GM12878 (cell line): ENCODE measurements at regions not wholly inside any gene's neighbourhood (a gene's known extent, or its start where the extent isn't known, plus 50 kb on each side); places are given as distances from the start of the nearest gene placed in this dataset.

Experiments used
- BACH1 ChIP-seq: fragments of 450-650 bp; IDR thresholded peaks from 2 replicates; pipeline ENCODE4 v1.6.1; 2017; ENCODE audit warnings: mild to moderate bottlenecking, borderline replicate concordance
- CREB1 ChIP-seq: IDR thresholded peaks from 2 replicates; pipeline ENCODE4 v1.6.1; 2012; ENCODE audit warnings: low read depth, mild to moderate bottlenecking, inconsistent platforms
- EP300 ChIP-seq, 2 experiments: fragments of 150-350 bp in 1 of 2; IDR thresholded peaks; 2 replicates each; pipeline ENCODE4 v1.6.1; 2011 to 2012; ENCODE audit warnings: low read depth in 2 of 2, low read length in 2 of 2, borderline replicate concordance in 1 of 2, improper control_type of control experiment in 1 of 2, inconsistent platforms in 1 of 2; ENCODE audit not compliant: control insufficient read depth in 1 of 2
- EZH2 ChIP-seq: IDR thresholded peaks from 2 replicates; pipeline ENCODE4 v1.6.1; 2012; ENCODE audit warnings: low read depth, mild to moderate bottlenecking, control low read depth, inconsistent platforms, low read length, borderline replicate concordance; ENCODE audit not compliant: control insufficient read depth
- MYC ChIP-seq: IDR thresholded peaks from 2 replicates; pipeline ENCODE4 v1.6.1; 2011; ENCODE audit warnings: mild to moderate bottlenecking, low read length, moderate library complexity, inconsistent platforms; ENCODE audit not compliant: insufficient read depth, insufficient replicate concordance, insufficient read length, severe bottlenecking
- NFYA ChIP-seq: IDR thresholded peaks from 2 replicates; pipeline ENCODE4 v1.6.1; 2011; ENCODE audit warnings: low read depth, mild to moderate bottlenecking, low read length, improper control_type of control experiment, borderline replicate concordance
- POLR2A ChIP-seq: IDR thresholded peaks from 2 replicates; pipeline ENCODE4 v1.6.1; 2011; ENCODE audit warnings: low read depth, mild to moderate bottlenecking, low read length
- POLR2AphosphoS5 ChIP-seq: IDR thresholded peaks from 2 replicates; pipeline ENCODE4 v1.6.1; 2011; ENCODE audit warnings: mild to moderate bottlenecking, low read length, inconsistent platforms
- RAD51 ChIP-seq: fragments of 450-650 bp; IDR thresholded peaks from 2 replicates; pipeline ENCODE4 v1.6.1; 2016; ENCODE audit warnings: moderate library complexity, mild to moderate bottlenecking, inconsistent platforms
- SP1 ChIP-seq: IDR thresholded peaks from one replicate; pipeline ENCODE4 v1.6.1; 2011; ENCODE audit warnings: low read depth, low read length
- TF ChIP-seq, protein P1 (sequence below), 3 experiments: IDR thresholded peaks in 2 of 3; conservative IDR thresholded peaks in 1 of 3; 2 replicates each; pipeline ENCODE4 v1.5.1; 2011; ENCODE audit warnings: low read depth in 3 of 3, low read length in 3 of 3, mild to moderate bottlenecking in 3 of 3, control low read depth in 2 of 3, moderate library complexity in 2 of 3, inconsistent platforms in 1 of 3, mixed read lengths in 1 of 3; ENCODE audit not compliant: control insufficient read depth in 2 of 3, insufficient read depth in 1 of 3; ENCODE audit errors: extremely low read depth in 1 of 3
- TF ChIP-seq, protein P2 (sequence below): fragments of 450-650 bp; conservative IDR thresholded peaks from 2 replicates; pipeline ENCODE4 v1.6.1; 2017; ENCODE audit warnings: mild to moderate bottlenecking, moderate library complexity

DNA sequence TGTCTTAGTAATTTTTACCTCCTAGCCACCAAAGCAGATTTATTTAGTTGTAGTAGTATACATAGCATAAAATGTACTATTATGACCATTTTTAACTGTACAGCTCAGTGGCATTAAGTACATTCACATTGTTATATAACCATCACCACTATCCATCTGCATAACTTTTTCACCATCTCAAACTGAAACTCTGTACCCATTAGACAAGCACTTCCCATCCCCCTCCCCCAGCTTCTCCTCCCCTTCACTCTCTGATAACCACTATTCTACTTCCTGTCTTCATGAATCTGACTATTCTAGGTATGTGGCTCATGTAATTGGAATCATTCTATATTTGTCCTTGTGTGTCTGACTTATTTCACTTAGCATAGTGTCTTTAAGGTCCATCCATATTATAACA, 71.9 kb downstream of the MRPL32 start:
- TF ChIP-seq, protein P1, sequence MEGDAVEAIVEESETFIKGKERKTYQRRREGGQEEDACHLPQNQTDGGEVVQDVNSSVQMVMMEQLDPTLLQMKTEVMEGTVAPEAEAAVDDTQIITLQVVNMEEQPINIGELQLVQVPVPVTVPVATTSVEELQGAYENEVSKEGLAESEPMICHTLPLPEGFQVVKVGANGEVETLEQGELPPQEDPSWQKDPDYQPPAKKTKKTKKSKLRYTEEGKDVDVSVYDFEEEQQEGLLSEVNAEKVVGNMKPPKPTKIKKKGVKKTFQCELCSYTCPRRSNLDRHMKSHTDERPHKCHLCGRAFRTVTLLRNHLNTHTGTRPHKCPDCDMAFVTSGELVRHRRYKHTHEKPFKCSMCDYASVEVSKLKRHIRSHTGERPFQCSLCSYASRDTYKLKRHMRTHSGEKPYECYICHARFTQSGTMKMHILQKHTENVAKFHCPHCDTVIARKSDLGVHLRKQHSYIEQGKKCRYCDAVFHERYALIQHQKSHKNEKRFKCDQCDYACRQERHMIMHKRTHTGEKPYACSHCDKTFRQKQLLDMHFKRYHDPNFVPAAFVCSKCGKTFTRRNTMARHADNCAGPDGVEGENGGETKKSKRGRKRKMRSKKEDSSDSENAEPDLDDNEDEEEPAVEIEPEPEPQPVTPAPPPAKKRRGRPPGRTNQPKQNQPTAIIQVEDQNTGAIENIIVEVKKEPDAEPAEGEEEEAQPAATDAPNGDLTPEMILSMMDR (IDR thresholded peaks at IDR 0.05 in 2 of 3, conservative IDR thresholded peaks at IDR 0.05 in 1 of 3; ENCODE audit: control insufficient read depth in 2 of 3, extremely low read depth in 1 of 3, insufficient read depth in 1 of 3, low read depth in 3 of 3, low read length in 3 of 3): no peak
- TF ChIP-seq NFYA (no peak), EP300 (IDR thresholded peaks at IDR 0.05; ENCODE audit: borderline replicate concordance in 1 of 2, control insufficient read depth in 1 of 2, low read depth in 2 of 2, low read length in 2 of 2) (no peak), MYC (no peak), POLR2A (no peak), BACH1 (no peak), CREB1 (no peak), EZH2 (no peak), RAD51 (no peak), POLR2AphosphoS5 (no peak), SP1 (no peak)
- TF ChIP-seq, protein P2, sequence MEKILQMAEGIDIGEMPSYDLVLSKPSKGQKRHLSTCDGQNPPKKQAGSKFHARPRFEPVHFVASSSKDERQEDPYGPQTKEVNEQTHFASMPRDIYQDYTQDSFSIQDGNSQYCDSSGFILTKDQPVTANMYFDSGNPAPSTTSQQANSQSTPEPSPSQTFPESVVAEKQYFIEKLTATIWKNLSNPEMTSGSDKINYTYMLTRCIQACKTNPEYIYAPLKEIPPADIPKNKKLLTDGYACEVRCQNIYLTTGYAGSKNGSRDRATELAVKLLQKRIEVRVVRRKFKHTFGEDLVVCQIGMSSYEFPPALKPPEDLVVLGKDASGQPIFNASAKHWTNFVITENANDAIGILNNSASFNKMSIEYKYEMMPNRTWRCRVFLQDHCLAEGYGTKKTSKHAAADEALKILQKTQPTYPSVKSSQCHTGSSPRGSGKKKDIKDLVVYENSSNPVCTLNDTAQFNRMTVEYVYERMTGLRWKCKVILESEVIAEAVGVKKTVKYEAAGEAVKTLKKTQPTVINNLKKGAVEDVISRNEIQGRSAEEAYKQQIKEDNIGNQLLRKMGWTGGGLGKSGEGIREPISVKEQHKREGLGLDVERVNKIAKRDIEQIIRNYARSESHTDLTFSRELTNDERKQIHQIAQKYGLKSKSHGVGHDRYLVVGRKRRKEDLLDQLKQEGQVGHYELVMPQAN: no peak
